HepG2 (cell line): ENCODE measurements at regions not wholly inside any gene's neighbourhood (a gene's known extent, or its start where the extent isn't known, plus 50 kb on each side); places are given as distances from the start of the nearest gene placed in this dataset.

ENCODE experiments used
- CTCF ChIP-seq: sonication (generic); formaldehyde crosslinking; IDR thresholded peaks from 2 replicates; pipeline ENCODE4 v1.5.0; 2020; ENCODE audit warnings: mild to moderate bottlenecking, missing genetic modification reagents, moderate library complexity
- SAFB2 ChIP-seq: sonication (generic); formaldehyde crosslinking; IDR thresholded peaks from 2 replicates; pipeline ENCODE4 v1.5.1; 2020; ENCODE audit warnings: missing genetic modification reagents, low read depth, mild to moderate bottlenecking, borderline replicate concordance
- ZHX2 ChIP-seq, 2 experiments: sonication (generic) in 1 of 2; formaldehyde crosslinking in 1 of 2; IDR thresholded peaks; 2 replicates each; pipeline versions ENCODE4 v1.6.1 to v1.9.0; 2014 to 2022; ENCODE audit warnings: antibody characterized with exemption in 1 of 2, borderline replicate concordance in 1 of 2, inconsistent platforms in 1 of 2, low read depth in 1 of 2, missing genetic modification reagents in 1 of 2

GRCh38 chr2:223674998-223675609, 72.9 kb upstream of the SCG2 start (continued):
- TF ChIP-seq ZHX2 (IDR thresholded peaks at IDR 0.05; ENCODE audit: low read depth): no peak
- no peak for TF ChIP-seq ZHX2 (CRISPR knock-in tag; IDR thresholded peaks at IDR 0.05; ENCODE audit: borderline replicate concordance)
- TF ChIP-seq SAFB2 (CRISPR knock-in tag): no peak
- TF ChIP-seq CTCF: peak; percentile 71
